Liver (tissue), 8 donors: ENCODE measurements at regions not wholly inside any gene's neighbourhood (a gene's known extent, or its start where the extent isn't known, plus 50 kb on each side); places are given as distances from the start of the nearest gene placed in this dataset.

ENCODE experiments used
- DNase-seq: peaks from one replicate; pipeline ENCODE4 v3.0.0-alpha.2; 2017; ENCODE audit warnings: low spot score
- H3K27ac ChIP-seq, 2 donors: one replicate each; pipeline ENCODE4 v1.7.0; 2013; ENCODE audit warnings: inconsistent platforms in 2 of 2, low read length in 2 of 2, control low read depth in 1 of 2, low read depth in 1 of 2, mild to moderate bottlenecking in 1 of 2
- H3K27me3 ChIP-seq, 4 donors: one replicate each; pipeline versions ENCODE4 v1.6.1 to v1.7.0; 2013; ENCODE audit warnings: low read length in 3 of 4, inconsistent platforms in 1 of 4, mild to moderate bottlenecking in 1 of 4, moderate library complexity in 1 of 4; ENCODE audit not compliant: control insufficient read depth in 4 of 4, insufficient read depth in 4 of 4
- H3K36me3 ChIP-seq, 4 donors: one replicate each; pipeline versions ENCODE4 v1.6.1 to v1.7.0; 2013; ENCODE audit warnings: low read length in 3 of 4, mild to moderate bottlenecking in 3 of 4, low read depth in 1 of 4, moderate library complexity in 1 of 4; ENCODE audit not compliant: control insufficient read depth in 4 of 4, insufficient read depth in 3 of 4
- H3K4me1 ChIP-seq, 4 donors: one replicate each; pipeline versions ENCODE4 v1.6.1 to v1.7.0; 2013; ENCODE audit warnings: low read length in 3 of 4, mild to moderate bottlenecking in 3 of 4, moderate library complexity in 1 of 4; ENCODE audit not compliant: control insufficient read depth in 4 of 4, insufficient read depth in 4 of 4
- H3K4me3 ChIP-seq, 3 donors: one replicate each; pipeline versions ENCODE4 v1.6.1 to v1.7.0; 2013; ENCODE audit warnings: low read length in 3 of 3, control low read depth in 1 of 3, low read depth in 1 of 3, mild to moderate bottlenecking in 1 of 3
- H3K9ac ChIP-seq, 2 donors: one replicate each; pipeline ENCODE4 v1.7.0; 2013; ENCODE audit warnings: low read length in 2 of 2, mild to moderate bottlenecking in 2 of 2, moderate library complexity in 2 of 2, control low read depth in 1 of 2, low read depth in 1 of 2
- H3K9me3 ChIP-seq, 4 donors: one replicate each; pipeline versions ENCODE4 v1.6.1 to v1.7.0; 2013; ENCODE audit warnings: low read length in 3 of 4; ENCODE audit not compliant: control insufficient read depth in 4 of 4
- CTCF ChIP-seq: fragments of 150-350 bp; IDR thresholded peaks from 2 replicates; pipeline ENCODE4 v1.5.1; 2017; ENCODE audit warnings: improper control_type of control experiment, low read depth, low read length; ENCODE audit not compliant: missing input control
- FOXA1 ChIP-seq: IDR thresholded peaks from 2 replicates; pipeline ENCODE4 v1.6.1; 2016; ENCODE audit warnings: antibody characterized with exemption
- FOXA2 ChIP-seq: IDR thresholded peaks from 2 replicates; pipeline ENCODE4 v1.6.1; 2016; ENCODE audit warnings: antibody characterized with exemption
- GABPA ChIP-seq, 2 donors: IDR thresholded peaks in 1 of 2; conservative IDR thresholded peaks in 1 of 2; 2 replicates each; pipeline ENCODE4 v1.6.1; 2016; ENCODE audit warnings: antibody characterized with exemption in 2 of 2, mild to moderate bottlenecking in 1 of 2, moderate library complexity in 1 of 2
- HNF4G ChIP-seq: IDR thresholded peaks from 2 replicates; pipeline ENCODE4 v1.6.1; 2016; ENCODE audit warnings: antibody characterized with exemption
- JUND ChIP-seq, 2 donors: IDR thresholded peaks; 2 replicates each; pipeline ENCODE4 v1.6.1; 2016; ENCODE audit warnings: antibody characterized with exemption in 2 of 2
- MAX ChIP-seq: IDR thresholded peaks from 2 replicates; pipeline ENCODE4 v1.6.1; 2016; ENCODE audit warnings: antibody characterized with exemption
- NR2F2 ChIP-seq: IDR thresholded peaks from 2 replicates; pipeline ENCODE4 v1.6.1; 2016; ENCODE audit warnings: antibody characterized with exemption
- RXRA ChIP-seq, 2 donors: IDR thresholded peaks; 2 replicates each; pipeline ENCODE4 v1.6.1; 2017 to 2018; ENCODE audit warnings: antibody characterized with exemption in 2 of 2, mild to moderate bottlenecking in 1 of 2
- SP1 ChIP-seq: IDR thresholded peaks from 2 replicates; pipeline ENCODE4 v1.6.1; 2018; ENCODE audit warnings: antibody characterized with exemption, mild to moderate bottlenecking
- TAF1 ChIP-seq: conservative IDR thresholded peaks from 2 replicates; pipeline ENCODE4 v1.6.1; 2016; ENCODE audit warnings: antibody characterized with exemption, mild to moderate bottlenecking
- YY1 ChIP-seq: IDR thresholded peaks from 2 replicates; pipeline ENCODE4 v1.6.1; 2016; ENCODE audit warnings: antibody characterized with exemption, mild to moderate bottlenecking
- WGBS: extraction: QIAGEN DNeasy Blood & Tissue Kit; methylation state at CpG from one replicate; pipeline ENCODE4 v1.1.7; 2013; 5-methylcytosine and 5-hydroxymethylcytosine counted together
- TF ChIP-seq, protein P1 (sequence below): IDR thresholded peaks from 2 replicates; pipeline ENCODE4 v1.6.1; 2016; ENCODE audit warnings: antibody characterized with exemption, mild to moderate bottlenecking
- TF ChIP-seq, protein P2 (sequence below): IDR thresholded peaks from 2 replicates; pipeline ENCODE4 v1.6.1; 2016; ENCODE audit warnings: antibody characterized with exemption
- TF ChIP-seq, protein P3 (sequence below): IDR thresholded peaks from 2 replicates; pipeline ENCODE4 v1.6.1; 2016; ENCODE audit warnings: antibody characterized with exemption
- donor health status: healthy.
- donor health status: healthy.
- donor health status: healthy.
- donor health status: healthy.
- donor health status: healthy.

- 79% methylated on average over 1 of the region's 1 CpG for WGBS
- no peak for TF ChIP-seq FOXA1
- H3K9me3 ChIP-seq = no peaks in the 10 kb centered on the region
- H3K36me3 ChIP-seq = no peaks in the 10 kb centered on the region
- H3K4me3 ChIP-seq = no peak overlapping the region
- H3K4me1 ChIP-seq = no peaks in the 10 kb centered on the region
- H3K27ac ChIP-seq = no peak overlapping the region
- H3K27me3 ChIP-seq = no peaks in the 10 kb centered on the region
- no peak for DNase-seq
- no peak overlapping the region for H3K9ac ChIP-seq
Observed at GRCh38 chr4:43425206-43425605, 532.7 kb downstream of the GRXCR1 start.

- H3K27ac ChIP-seq = no peak overlapping the region
- no peak for DNase-seq
- TF ChIP-seq FOXA1 (no peak), NR2F2 (no peak), MAX (no peak), HNF4G (no peak), FOXA2 (no peak), GABPA (IDR thresholded peaks at IDR 0.05 in 1 of 2, conservative IDR thresholded peaks at IDR 0.05 in 1 of 2) (no peak), TAF1 (no peak), RXRA (IDR thresholded peaks at IDR 0.05) (no peak), YY1 (no peak), SP1 (no peak), CTCF (no peak)
- TF ChIP-seq, protein P1, sequence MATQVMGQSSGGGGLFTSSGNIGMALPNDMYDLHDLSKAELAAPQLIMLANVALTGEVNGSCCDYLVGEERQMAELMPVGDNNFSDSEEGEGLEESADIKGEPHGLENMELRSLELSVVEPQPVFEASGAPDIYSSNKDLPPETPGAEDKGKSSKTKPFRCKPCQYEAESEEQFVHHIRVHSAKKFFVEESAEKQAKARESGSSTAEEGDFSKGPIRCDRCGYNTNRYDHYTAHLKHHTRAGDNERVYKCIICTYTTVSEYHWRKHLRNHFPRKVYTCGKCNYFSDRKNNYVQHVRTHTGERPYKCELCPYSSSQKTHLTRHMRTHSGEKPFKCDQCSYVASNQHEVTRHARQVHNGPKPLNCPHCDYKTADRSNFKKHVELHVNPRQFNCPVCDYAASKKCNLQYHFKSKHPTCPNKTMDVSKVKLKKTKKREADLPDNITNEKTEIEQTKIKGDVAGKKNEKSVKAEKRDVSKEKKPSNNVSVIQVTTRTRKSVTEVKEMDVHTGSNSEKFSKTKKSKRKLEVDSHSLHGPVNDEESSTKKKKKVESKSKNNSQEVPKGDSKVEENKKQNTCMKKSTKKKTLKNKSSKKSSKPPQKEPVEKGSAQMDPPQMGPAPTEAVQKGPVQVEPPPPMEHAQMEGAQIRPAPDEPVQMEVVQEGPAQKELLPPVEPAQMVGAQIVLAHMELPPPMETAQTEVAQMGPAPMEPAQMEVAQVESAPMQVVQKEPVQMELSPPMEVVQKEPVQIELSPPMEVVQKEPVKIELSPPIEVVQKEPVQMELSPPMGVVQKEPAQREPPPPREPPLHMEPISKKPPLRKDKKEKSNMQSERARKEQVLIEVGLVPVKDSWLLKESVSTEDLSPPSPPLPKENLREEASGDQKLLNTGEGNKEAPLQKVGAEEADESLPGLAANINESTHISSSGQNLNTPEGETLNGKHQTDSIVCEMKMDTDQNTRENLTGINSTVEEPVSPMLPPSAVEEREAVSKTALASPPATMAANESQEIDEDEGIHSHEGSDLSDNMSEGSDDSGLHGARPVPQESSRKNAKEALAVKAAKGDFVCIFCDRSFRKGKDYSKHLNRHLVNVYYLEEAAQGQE = no peak
- TF ChIP-seq, protein P2, sequence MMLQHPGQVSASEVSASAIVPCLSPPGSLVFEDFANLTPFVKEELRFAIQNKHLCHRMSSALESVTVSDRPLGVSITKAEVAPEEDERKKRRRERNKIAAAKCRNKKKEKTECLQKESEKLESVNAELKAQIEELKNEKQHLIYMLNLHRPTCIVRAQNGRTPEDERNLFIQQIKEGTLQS = no peak
- H3K9me3 ChIP-seq = peaks cover 0 to 2% (median under 1%) of the 10 kb centered on the region in 4 donors
- no peaks in the 10 kb centered on the region for H3K36me3 ChIP-seq
- 67% methylated on average over 1 of the region's 1 CpG for WGBS
- no peaks in the 10 kb centered on the region for H3K27me3 ChIP-seq
- H3K4me3 ChIP-seq = no peak overlapping the region
- H3K4me1 ChIP-seq = no peaks in the 10 kb centered on the region
- H3K9ac ChIP-seq = no peak overlapping the region
Observed at GRCh38 chr4:43435291-43435690, 542.8 kb downstream of the GRXCR1 start.

DNA sequence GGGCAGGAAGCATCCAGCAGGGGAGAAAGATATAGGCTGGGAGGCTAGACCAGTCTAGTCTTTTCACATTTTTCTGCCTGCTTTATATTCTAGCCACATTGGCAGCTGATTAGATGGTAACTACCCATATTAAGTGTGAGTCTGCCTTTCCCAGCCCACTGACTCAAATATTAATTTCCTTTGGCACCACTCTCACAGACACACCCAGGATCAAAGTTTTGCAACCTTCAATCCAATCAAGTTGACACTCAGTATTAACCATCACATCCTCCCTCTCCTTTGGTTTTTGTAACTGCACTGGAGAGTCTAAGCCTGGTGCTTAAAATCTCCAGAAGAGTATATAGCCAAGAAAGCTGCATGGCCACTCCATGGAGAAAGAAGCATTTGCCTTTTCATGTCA lies 560.4 kb downstream of the GRXCR1 start:
- H3K27ac ChIP-seq = no peak overlapping the region
- H3K36me3 ChIP-seq = no peaks in the 10 kb centered on the region
- no peaks in the 10 kb centered on the region for H3K4me1 ChIP-seq
- no peak overlapping the region for H3K4me3 ChIP-seq
- DNase-seq = no peak
- H3K27me3 ChIP-seq = no peaks in the 10 kb centered on the region
- no peaks in the 10 kb centered on the region for H3K9me3 ChIP-seq
- TF ChIP-seq FOXA1 = no peak
- no peak for TF ChIP-seq GABPA (IDR thresholded peaks at IDR 0.05 in 1 of 2, conservative IDR thresholded peaks at IDR 0.05 in 1 of 2)
- no peak for TF ChIP-seq NR2F2
- no peak for TF ChIP-seq JUND (IDR thresholded peaks at IDR 0.05)
- TF ChIP-seq FOXA2 = no peak
- no peak for TF ChIP-seq HNF4G
- TF ChIP-seq YY1 = no peak
- TF ChIP-seq, protein P2 = no peak
- no peak for TF ChIP-seq TAF1
- TF ChIP-seq, protein P3, sequence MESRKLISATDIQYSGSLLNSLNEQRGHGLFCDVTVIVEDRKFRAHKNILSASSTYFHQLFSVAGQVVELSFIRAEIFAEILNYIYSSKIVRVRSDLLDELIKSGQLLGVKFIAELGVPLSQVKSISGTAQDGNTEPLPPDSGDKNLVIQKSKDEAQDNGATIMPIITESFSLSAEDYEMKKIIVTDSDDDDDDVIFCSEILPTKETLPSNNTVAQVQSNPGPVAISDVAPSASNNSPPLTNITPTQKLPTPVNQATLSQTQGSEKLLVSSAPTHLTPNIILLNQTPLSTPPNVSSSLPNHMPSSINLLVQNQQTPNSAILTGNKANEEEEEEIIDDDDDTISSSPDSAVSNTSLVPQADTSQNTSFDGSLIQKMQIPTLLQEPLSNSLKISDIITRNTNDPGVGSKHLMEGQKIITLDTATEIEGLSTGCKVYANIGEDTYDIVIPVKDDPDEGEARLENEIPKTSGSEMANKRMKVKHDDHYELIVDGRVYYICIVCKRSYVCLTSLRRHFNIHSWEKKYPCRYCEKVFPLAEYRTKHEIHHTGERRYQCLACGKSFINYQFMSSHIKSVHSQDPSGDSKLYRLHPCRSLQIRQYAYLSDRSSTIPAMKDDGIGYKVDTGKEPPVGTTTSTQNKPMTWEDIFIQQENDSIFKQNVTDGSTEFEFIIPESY = no peak
- no peak overlapping the region for H3K9ac ChIP-seq
